K562 (cell line): ENCODE measurements at regions not wholly inside any gene's neighbourhood (a gene's known extent, or its start where the extent isn't known, plus 50 kb on each side); places are given as distances from the start of the nearest gene placed in this dataset.
A peak's percentile ranks its signal among the peaks of the same experiment; 100 is the strongest.

ENCODE experiments used
- ATAC-seq: fragments of 200-7000 bp; cut with Tn5 transposase; 3 replicates; pipeline ENCODE4 v1.9.1; 2020; ENCODE audit warnings: moderate library complexity
- BruUV-seq: library from RNA; stranded (reverse); fragments of 400-500 nt; replicated peaks from 2 replicates; lab custom pipeline; 2021; lab: Mats Ljungman, UMichigan
- CTCF ChIA-PET: fragments of 300-600 bp; formaldehyde crosslinking; extraction: SDS; loops from one replicate; lab custom pipeline; 2021; ENCODE audit warnings: low intra/inter-chr PET ratio; lab: Yijun Ruan, JAX
- POLR2A ChIA-PET: fragments of 300-600, 350-650 bp; sonication (Branson Sonifier 250); formaldehyde crosslinking; extraction: SDS; loops from one replicate; lab custom pipeline; 2021; ENCODE audit warnings: antibody characterized with exemption, inconsistent platforms; lab: Yijun Ruan, JAX
- DNase-seq, 4 experiments: peaks; one replicate each; pipeline versions ENCODE4 v3.0.0 to v3.0.0-alpha.2; 2011 to 2018; ENCODE audit warnings: low spot score in 3 of 4, mixed read lengths in 3 of 4; ENCODE audit errors: extremely low read depth in 1 of 4
- FAIRE-seq: peaks from 2 replicates; lab custom pipeline; 2011; peaks lifted over from hg19 to GRCh38; lab: Jason Lieb, UNC
- H2AFZ ChIP-seq: 2 replicates; pipeline ENCODE4 v1.6.0; 2011; ENCODE audit warnings: low read depth, low read length, control low read depth, inconsistent platforms
- H3K27ac ChIP-seq: fragments of 200-600 bp; 3 replicates; pipeline ENCODE4 v1.8.0; 2011; ENCODE audit warnings: low read depth, mild to moderate bottlenecking, control low read depth, inconsistent platforms, low read length, moderate library complexity, mixed read lengths; ENCODE audit errors: extremely low read depth
- H3K27me3 ChIP-seq, 2 experiments: fragments of 300-600 bp in 1 of 2; 2 replicates in 1 of 2; 3 replicates in 1 of 2; pipeline versions ENCODE4 v1.6.0 to v1.8.0; 2011; ENCODE audit warnings: inconsistent platforms in 2 of 2, low read length in 2 of 2, mild to moderate bottlenecking in 1 of 2, mixed read lengths in 1 of 2, moderate library complexity in 1 of 2; ENCODE audit not compliant: control insufficient read depth in 2 of 2, insufficient read depth in 2 of 2
- H3K36me3 ChIP-seq: fragments of 300-600 bp; 3 replicates; pipeline ENCODE4 v1.8.0; 2011; ENCODE audit warnings: mild to moderate bottlenecking, low read length, inconsistent platforms; ENCODE audit not compliant: control insufficient read depth, insufficient read depth
- H3K4me1 ChIP-seq, 2 experiments: fragments of 200-600 bp in 1 of 2; replicated peaks in 1 of 2; 2 replicates in 1 of 2; 3 replicates in 1 of 2; pipeline versions ENCODE4 v1.5.1 to v1.8.0; 2011; ENCODE audit warnings: inconsistent platforms in 2 of 2, low read length in 2 of 2, mild to moderate bottlenecking in 1 of 2, mixed read lengths in 1 of 2, moderate library complexity in 1 of 2; ENCODE audit not compliant: control insufficient read depth in 2 of 2, insufficient read depth in 2 of 2
- H3K4me2 ChIP-seq: 2 replicates; pipeline ENCODE4 v1.6.1; 2011; ENCODE audit warnings: low read length, control low read depth, inconsistent platforms, mixed read lengths; ENCODE audit not compliant: insufficient read depth
- H3K4me3 ChIP-seq: fragments of 200-600 bp; sonication (generic), shearing (Covaris generic); 2 replicates; pipeline ENCODE4 v1.5.1; 2016; ENCODE audit warnings: control low read depth, inconsistent platforms
- H3K79me2 ChIP-seq: fragments of 200-600 bp; 3 replicates; pipeline ENCODE4 v1.8.0; 2011; ENCODE audit warnings: low read length, inconsistent platforms; ENCODE audit not compliant: control insufficient read depth, insufficient read depth
- H3K9ac ChIP-seq, 2 experiments: 2 replicates each; pipeline versions ENCODE4 v1.6.0 to v1.6.1; 2011; ENCODE audit warnings: low read depth in 2 of 2, low read length in 2 of 2, control low read depth in 1 of 2, inconsistent platforms in 1 of 2, mild to moderate bottlenecking in 1 of 2, mixed read lengths in 1 of 2; ENCODE audit not compliant: insufficient read depth in 1 of 2
- H3K9me1 ChIP-seq: one replicate; pipeline ENCODE4 v1.6.0; 2011; ENCODE audit warnings: inconsistent platforms, mild to moderate bottlenecking, low read length, moderate library complexity; ENCODE audit not compliant: control insufficient read depth, insufficient read depth
- H3K9me3 ChIP-seq: replicated peaks from 2 replicates; pipeline ENCODE4 v1.5.1; 2011; ENCODE audit warnings: low read depth, low read length, inconsistent platforms; ENCODE audit not compliant: control insufficient read depth, insufficient read depth
- H4K20me1 ChIP-seq: replicated peaks from 2 replicates; pipeline ENCODE4 v1.6.1; 2011; ENCODE audit warnings: low read length, inconsistent platforms, mixed read lengths; ENCODE audit not compliant: control insufficient read depth, insufficient read depth
- HCFC1 ChIP-seq: IDR thresholded peaks from 2 replicates; pipeline ENCODE4 v1.6.1; 2012; ENCODE audit warnings: low read depth, low read length, improper control_type of control experiment
- JUN ChIP-seq, 2 experiments: sonication (generic) in 1 of 2; formaldehyde crosslinking in 1 of 2; IDR thresholded peaks; 2 replicates each; pipeline versions ENCODE4 v1.6.1 to v1.8.0; 2012 to 2022; ENCODE audit warnings: borderline replicate concordance in 2 of 2, mild to moderate bottlenecking in 2 of 2, improper control_type of control experiment in 1 of 2, low read depth in 1 of 2, low read length in 1 of 2, missing genetic modification reagents in 1 of 2
- JUND ChIP-seq, 2 experiments: IDR thresholded peaks; 2 replicates in 1 of 2; 3 replicates in 1 of 2; pipeline ENCODE4 v1.6.1; 2011; ENCODE audit warnings: borderline replicate concordance in 2 of 2, low read depth in 2 of 2, low read length in 2 of 2, improper control_type of control experiment in 1 of 2, missing biosample characterization in 1 of 2, missing genetic modification characterization in 1 of 2, missing genetic modification reagents in 1 of 2
- RAD21 ChIP-seq, 2 experiments: fragments of 250-450 bp in 1 of 2; fragments of 450-650 bp in 1 of 2; sonication (Bioruptor Pico) in 1 of 2; formaldehyde crosslinking in 1 of 2; IDR thresholded peaks in 1 of 2; conservative IDR thresholded peaks in 1 of 2; 2 replicates each; pipeline versions ENCODE4 v1.4.0 to v1.8.0; 2020 to 2022; ENCODE audit warnings: mild to moderate bottlenecking in 2 of 2, moderate library complexity in 1 of 2
- RB1 ChIP-seq: fragments of 450-650 bp; IDR thresholded peaks from 2 replicates; pipeline ENCODE4 v1.6.1; 2017; ENCODE audit warnings: low read depth, mild to moderate bottlenecking
- SMAD3 ChIP-seq: fragments of 450-650 bp; formaldehyde crosslinking; conservative IDR thresholded peaks from 2 replicates; pipeline ENCODE4 v1.4.0; 2020; ENCODE audit warnings: mild to moderate bottlenecking
- SMC3 ChIP-seq: conservative IDR thresholded peaks from 2 replicates; pipeline ENCODE4 v1.6.1; 2011; ENCODE audit warnings: low read depth, low read length, improper control_type of control experiment; ENCODE audit not compliant: insufficient read depth
- U2AF1 ChIP-seq: fragments of 200-400 bp; formaldehyde crosslinking; optimal IDR thresholded peaks from 2 replicates; pipeline ENCODE3; 2017; ENCODE audit warnings: mild to moderate bottlenecking, low read depth, low read length, moderate library complexity
- WGBS: fragments of 100-300 bp; shearing (Covaris generic); methylation state at CpG from one replicate; pipeline ENCODE4 v1.1.6; 2016; ENCODE audit warnings: low coverage, mixed read lengths; ENCODE audit not compliant: insufficient coverage; ENCODE audit errors: missing lambda C conversion rate; 5-methylcytosine and 5-hydroxymethylcytosine counted together
- in situ Hi-C: fragments of 300-500 bp; cut with MboI; formaldehyde crosslinking; loops from 4 replicates; pipeline ENCODE4 v1.15.0; 2018; ENCODE audit warnings: inconsistent platforms, mixed read lengths
- intact Hi-C: fragments of 100-400 bp; cut with micrococcal nuclease; formaldehyde crosslinking; loops from 2 replicates; pipeline ENCODE4 v1.14.2; 2022
- TF ChIP-seq, protein P1 (sequence below): sonication (generic); formaldehyde crosslinking; IDR thresholded peaks from 2 replicates; pipeline ENCODE4 v1.8.0; 2022; ENCODE audit warnings: missing genetic modification reagents, mild to moderate bottlenecking, moderate library complexity, borderline replicate concordance
- TF ChIP-seq, protein P2 (sequence below), 3 experiments: IDR thresholded peaks in 2 of 3; conservative IDR thresholded peaks in 1 of 3; 2 replicates each; pipeline ENCODE4 v1.5.1; 2011 to 2012; ENCODE audit warnings: low read length in 3 of 3, mild to moderate bottlenecking in 3 of 3, control low read depth in 2 of 3, improper control_type of control experiment in 1 of 3, inconsistent platforms in 1 of 3, low read depth in 1 of 3, mixed read lengths in 1 of 3, moderate library complexity in 1 of 3; ENCODE audit not compliant: insufficient read depth in 2 of 3
- TF ChIP-seq, protein P3 (sequence below): fragments of 450-650 bp; IDR thresholded peaks from 2 replicates; pipeline ENCODE4 v1.6.1; 2018; ENCODE audit not compliant: partially characterized antibody

GRCh38 chr7:130875265-130875741 lies 141.3 kb upstream of the KLF14 start:
- Histone ChIP-seq H3K9me1 (no peaks in the 10 kb centered on the region), H3K4me1 (no peaks in the 10 kb centered on the region), H3K27me3 (no peaks in the 10 kb centered on the region), H2AFZ (no peak overlapping the region), H3K9me3 (no peaks in the 10 kb centered on the region), H3K27ac (no peak overlapping the region), H3K79me2 (no peaks in the 10 kb centered on the region), H3K36me3 (no peaks in the 10 kb centered on the region), H3K4me2 (no peak overlapping the region), H4K20me1 (0 out of 2 replicates have a peak, but pooled peaks cover 3% of the 10 kb centered on the region), H3K9ac (no peak overlapping the region), H3K4me3 (no peak overlapping the region)
- ChIA-PET POLR2A (interaction anchor here (1.2 kb wide), 1 partner anchor 13 kb away, joined by 4 read pairs; no protein-coding TSS in a partner anchor), CTCF (interaction anchor here (0.7 to 3.0 kb wide), 9 partner anchors 21 to 780 kb away, joined by 3 to 23 read pairs (median 3); no protein-coding TSS in a partner anchor)
- intact Hi-C loops (loop anchor here (1.0 to 5.0 kb wide), 4 partner anchors 21 to 632 kb away; no protein-coding TSS in a partner anchor), in situ Hi-C loops (no loop called here)
- peak; percentile 84 for FAIRE-seq
- WGBS, result 11% methylated on average over 6 of the region's 6 CpGs
- peak; percentile 79 to 93 (median 90) for DNase-seq
- no TSS peak for BruUV-seq
- ATAC-seq, result peak; percentile 100
- TF ChIP-seq, protein P1, sequence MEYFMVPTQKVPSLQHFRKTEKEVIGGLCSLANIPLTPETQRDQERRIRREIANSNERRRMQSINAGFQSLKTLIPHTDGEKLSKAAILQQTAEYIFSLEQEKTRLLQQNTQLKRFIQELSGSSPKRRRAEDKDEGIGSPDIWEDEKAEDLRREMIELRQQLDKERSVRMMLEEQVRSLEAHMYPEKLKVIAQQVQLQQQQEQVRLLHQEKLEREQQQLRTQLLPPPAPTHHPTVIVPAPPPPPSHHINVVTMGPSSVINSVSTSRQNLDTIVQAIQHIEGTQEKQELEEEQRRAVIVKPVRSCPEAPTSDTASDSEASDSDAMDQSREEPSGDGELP (CRISPR knock-in tag), result peak; percentile 39; the same call in 1 of the 2 replicates
- TF ChIP-seq SMAD3 (no peak), JUND (IDR thresholded peaks at IDR 0.05; ENCODE audit: borderline replicate concordance, low read depth, low read length) (peak; percentile 44; the same call in 1 of the 2 replicates), JUND (tag; IDR thresholded peaks at IDR 0.05; ENCODE audit: borderline replicate concordance, low read depth, low read length) (no peak), SMC3 (peak; percentile 87), HCFC1 (peak; percentile 34), U2AF1 (no peak), JUN (IDR thresholded peaks at IDR 0.05; ENCODE audit: borderline replicate concordance, low read depth, low read length) (peak; percentile 38; the same call in 1 of the 2 replicates), JUN (CRISPR knock-in tag; IDR thresholded peaks at IDR 0.05; ENCODE audit: borderline replicate concordance) (no peak), RB1 (peak; percentile 54; the same call in 1 of the 2 replicates), RAD21 (CRISPR knock-in tag; conservative IDR thresholded peaks at IDR 0.05 in 1 of 2, IDR thresholded peaks at IDR 0.05 in 1 of 2) (peak; percentile 72 to 93)
- TF ChIP-seq, protein P2, sequence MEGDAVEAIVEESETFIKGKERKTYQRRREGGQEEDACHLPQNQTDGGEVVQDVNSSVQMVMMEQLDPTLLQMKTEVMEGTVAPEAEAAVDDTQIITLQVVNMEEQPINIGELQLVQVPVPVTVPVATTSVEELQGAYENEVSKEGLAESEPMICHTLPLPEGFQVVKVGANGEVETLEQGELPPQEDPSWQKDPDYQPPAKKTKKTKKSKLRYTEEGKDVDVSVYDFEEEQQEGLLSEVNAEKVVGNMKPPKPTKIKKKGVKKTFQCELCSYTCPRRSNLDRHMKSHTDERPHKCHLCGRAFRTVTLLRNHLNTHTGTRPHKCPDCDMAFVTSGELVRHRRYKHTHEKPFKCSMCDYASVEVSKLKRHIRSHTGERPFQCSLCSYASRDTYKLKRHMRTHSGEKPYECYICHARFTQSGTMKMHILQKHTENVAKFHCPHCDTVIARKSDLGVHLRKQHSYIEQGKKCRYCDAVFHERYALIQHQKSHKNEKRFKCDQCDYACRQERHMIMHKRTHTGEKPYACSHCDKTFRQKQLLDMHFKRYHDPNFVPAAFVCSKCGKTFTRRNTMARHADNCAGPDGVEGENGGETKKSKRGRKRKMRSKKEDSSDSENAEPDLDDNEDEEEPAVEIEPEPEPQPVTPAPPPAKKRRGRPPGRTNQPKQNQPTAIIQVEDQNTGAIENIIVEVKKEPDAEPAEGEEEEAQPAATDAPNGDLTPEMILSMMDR (IDR thresholded peaks at IDR 0.05 in 2 of 3, conservative IDR thresholded peaks at IDR 0.05 in 1 of 3; ENCODE audit: insufficient read depth in 2 of 3, low read depth in 1 of 3, low read length in 3 of 3), result peak; percentile 97 to 99 (median 99)
- TF ChIP-seq, protein P3, sequence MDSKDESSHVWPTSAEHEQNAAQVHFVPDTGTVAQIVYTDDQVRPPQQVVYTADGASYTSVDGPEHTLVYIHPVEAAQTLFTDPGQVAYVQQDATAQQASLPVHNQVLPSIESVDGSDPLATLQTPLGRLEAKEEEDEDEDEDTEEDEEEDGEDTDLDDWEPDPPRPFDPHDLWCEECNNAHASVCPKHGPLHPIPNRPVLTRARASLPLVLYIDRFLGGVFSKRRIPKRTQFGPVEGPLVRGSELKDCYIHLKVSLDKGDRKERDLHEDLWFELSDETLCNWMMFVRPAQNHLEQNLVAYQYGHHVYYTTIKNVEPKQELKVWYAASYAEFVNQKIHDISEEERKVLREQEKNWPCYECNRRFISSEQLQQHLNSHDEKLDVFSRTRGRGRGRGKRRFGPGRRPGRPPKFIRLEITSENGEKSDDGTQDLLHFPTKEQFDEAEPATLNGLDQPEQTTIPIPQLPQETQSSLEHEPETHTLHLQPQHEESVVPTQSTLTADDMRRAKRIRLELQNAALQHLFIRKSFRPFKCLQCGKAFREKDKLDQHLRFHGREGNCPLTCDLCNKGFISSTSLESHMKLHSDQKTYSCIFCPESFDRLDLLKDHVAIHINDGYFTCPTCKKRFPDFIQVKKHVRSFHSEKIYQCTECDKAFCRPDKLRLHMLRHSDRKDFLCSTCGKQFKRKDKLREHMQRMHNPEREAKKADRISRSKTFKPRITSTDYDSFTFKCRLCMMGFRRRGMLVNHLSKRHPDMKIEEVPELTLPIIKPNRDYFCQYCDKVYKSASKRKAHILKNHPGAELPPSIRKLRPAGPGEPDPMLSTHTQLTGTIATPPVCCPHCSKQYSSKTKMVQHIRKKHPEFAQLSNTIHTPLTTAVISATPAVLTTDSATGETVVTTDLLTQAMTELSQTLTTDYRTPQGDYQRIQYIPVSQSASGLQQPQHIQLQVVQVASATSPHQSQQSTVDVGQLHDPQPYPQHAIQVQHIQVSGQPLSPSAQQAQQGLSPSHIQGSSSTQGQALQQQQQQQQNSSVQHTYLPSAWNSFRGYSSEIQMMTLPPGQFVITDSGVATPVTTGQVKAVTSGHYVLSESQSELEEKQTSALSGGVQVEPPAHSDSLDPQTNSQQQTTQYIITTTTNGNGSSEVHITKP, result no peak
